Ishikawa (cell line): ENCODE measurements at regions not wholly inside any gene's neighbourhood (a gene's known extent, or its start where the extent isn't known, plus 50 kb on each side); places are given as distances from the start of the nearest gene placed in this dataset.

Experiments
- CEBPB ChIP-seq: IDR thresholded peaks from 2 replicates; pipeline ENCODE4 v1.6.1; 2012
- CREB1 ChIP-seq: IDR thresholded peaks from 2 replicates; pipeline ENCODE4 v1.6.1; 2012; ENCODE audit warnings: low read depth
- EGR1 ChIP-seq: IDR thresholded peaks from 2 replicates; pipeline ENCODE4 v1.6.1; 2012
- EP300 ChIP-seq: IDR thresholded peaks from 2 replicates; pipeline ENCODE4 v1.6.1; 2012; ENCODE audit warnings: borderline replicate concordance
- NFIC ChIP-seq: IDR thresholded peaks from 2 replicates; pipeline ENCODE4 v1.6.1; 2012
- RAD21 ChIP-seq: IDR thresholded peaks from 2 replicates; pipeline ENCODE4 v1.6.1; 2012; ENCODE audit warnings: low read depth
- REST ChIP-seq: IDR thresholded peaks from 2 replicates; pipeline ENCODE4 v1.6.1; 2012; ENCODE audit warnings: low read depth, mild to moderate bottlenecking
- TAF1 ChIP-seq: IDR thresholded peaks from 2 replicates; pipeline ENCODE4 v1.6.1; 2012; ENCODE audit warnings: low read depth, mild to moderate bottlenecking
- USF1 ChIP-seq: IDR thresholded peaks from 2 replicates; pipeline ENCODE4 v1.6.1; 2012
- YY1 ChIP-seq: IDR thresholded peaks from 2 replicates; pipeline ENCODE4 v1.6.1; 2012; ENCODE audit warnings: low read depth
- ZBTB7A ChIP-seq: IDR thresholded peaks from 2 replicates; pipeline ENCODE4 v1.6.1; 2012; ENCODE audit warnings: low read depth

GRCh38 chr16:10255728-10256127 is 73.5 kb upstream of the GRIN2A start:
- TF ChIP-seq EP300, result no peak
- TF ChIP-seq RAD21, result no peak
- TF ChIP-seq USF1, result no peak
- TF ChIP-seq CEBPB, result no peak
- TF ChIP-seq TAF1, result no peak
- TF ChIP-seq YY1, result no peak
- TF ChIP-seq EGR1, result no peak
- TF ChIP-seq REST, result no peak
- TF ChIP-seq CREB1, result no peak
- no peak for TF ChIP-seq NFIC
- no peak for TF ChIP-seq ZBTB7A
